Heart left ventricle (tissue), 13 donors: ENCODE measurements at regions not wholly inside any gene's neighbourhood (a gene's known extent, or its start where the extent isn't known, plus 50 kb on each side); places are given as distances from the start of the nearest gene placed in this dataset.

Experiments
- CTCF ChIP-seq, 12 donors: fragments of 200-600 bp; sonication (generic) in 4 of 12; IDR thresholded peaks; one replicate each; pipeline versions ENCODE4 v1.5.0 to v1.8.0; 2018 to 2022; ENCODE audit warnings: antibody characterized with exemption in 12 of 12, mild to moderate bottlenecking in 5 of 12
- POLR2A ChIP-seq, 2 donors: fragments of 450-650 bp; IDR thresholded peaks; one replicate each; pipeline ENCODE4 v1.6.1; 2017; ENCODE audit warnings: antibody characterized with exemption in 2 of 2, mild to moderate bottlenecking in 2 of 2, moderate library complexity in 2 of 2
- donor health status: ischemic (EF 13 %, LVEDD 7.1; RV severe dilation, severe dysfunction).
- donor health status: DM: no; HTN: yes; CAD: no.
- donor health status: DM: no; HTN: no; CAD: no.
- donor health status: ischemic (EF 25% LVEDD 6.9; RV normal size, moderate dysfunction).
- donor health status: ischemic (EF 25% LVEDD 5.7; RV mildly dilated, moderate dysfunction).
- donor health status: ischemic (EF 35%, LVEDD 5.7; RV mildly dilated, moderate dysfunction).
- donor health status: nonischemic (EF 11% LVEDD 7.7; RV severe dilation, severe dysfunction).
- donor health status: DM: yes; HTN: yes; CAD: no.
- donor health status: PGD.
- donor health status: ischemic (EF 29% LVEDD 5.4; RV normal size, mild dysfunction).
- donor health status: nonischemic (EF 23%, LVEDD 6.1; RV moderate dilation, normal function).

- TF ChIP-seq POLR2A (IDR thresholded peaks at IDR 0.05): no peak
- no peak for TF ChIP-seq CTCF (IDR thresholded peaks at IDR 0.05)
These were observed 57.0 kb upstream of the LYVE1 start for GRCh38 chr11:10625281-10625981.
